ENCODE measurements at regions not wholly inside any gene's neighbourhood (a gene's known extent, or its start where the extent isn't known, plus 50 kb on each side); places are given as distances from the start of the nearest gene placed in this dataset.

- POLR2A ChIA-PET (ENCODE audit: low non-redundant PET): no interaction called here
- TF ChIP-seq, protein P1, sequence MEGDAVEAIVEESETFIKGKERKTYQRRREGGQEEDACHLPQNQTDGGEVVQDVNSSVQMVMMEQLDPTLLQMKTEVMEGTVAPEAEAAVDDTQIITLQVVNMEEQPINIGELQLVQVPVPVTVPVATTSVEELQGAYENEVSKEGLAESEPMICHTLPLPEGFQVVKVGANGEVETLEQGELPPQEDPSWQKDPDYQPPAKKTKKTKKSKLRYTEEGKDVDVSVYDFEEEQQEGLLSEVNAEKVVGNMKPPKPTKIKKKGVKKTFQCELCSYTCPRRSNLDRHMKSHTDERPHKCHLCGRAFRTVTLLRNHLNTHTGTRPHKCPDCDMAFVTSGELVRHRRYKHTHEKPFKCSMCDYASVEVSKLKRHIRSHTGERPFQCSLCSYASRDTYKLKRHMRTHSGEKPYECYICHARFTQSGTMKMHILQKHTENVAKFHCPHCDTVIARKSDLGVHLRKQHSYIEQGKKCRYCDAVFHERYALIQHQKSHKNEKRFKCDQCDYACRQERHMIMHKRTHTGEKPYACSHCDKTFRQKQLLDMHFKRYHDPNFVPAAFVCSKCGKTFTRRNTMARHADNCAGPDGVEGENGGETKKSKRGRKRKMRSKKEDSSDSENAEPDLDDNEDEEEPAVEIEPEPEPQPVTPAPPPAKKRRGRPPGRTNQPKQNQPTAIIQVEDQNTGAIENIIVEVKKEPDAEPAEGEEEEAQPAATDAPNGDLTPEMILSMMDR (conservative IDR thresholded peaks at IDR 0.05; ENCODE audit: low read depth): no peak
- DNase-seq (ENCODE audit: low spot score): no peak
- H3K27ac ChIP-seq: no peak overlapping the region
- CTCF ChIA-PET: no interaction called here
Observed at GRCh38 chr3:63026722-63027121, 151.5 kb upstream of the CADPS start.

DNA sequence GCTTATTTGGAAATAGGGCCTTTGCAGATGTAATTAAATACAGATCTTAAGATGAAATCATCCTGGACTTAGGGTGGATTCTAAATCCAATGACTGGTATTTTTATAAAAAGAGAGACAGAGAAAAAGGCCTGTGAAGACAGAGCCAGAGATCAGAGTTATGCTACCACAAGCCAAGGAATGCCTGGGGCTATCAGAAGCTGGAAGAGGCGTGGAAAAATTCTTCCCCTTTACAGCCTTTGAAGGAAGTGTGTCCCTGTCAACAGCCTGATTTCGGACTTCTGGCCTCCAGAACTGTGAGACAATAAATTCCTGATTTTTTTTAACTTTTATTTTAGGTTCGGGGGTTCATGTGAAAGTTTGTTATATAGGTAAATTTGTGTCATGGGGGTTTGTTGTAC, 154.1 kb upstream of the CADPS start:
- TF ChIP-seq, protein P1 (conservative IDR thresholded peaks at IDR 0.05; ENCODE audit: low read depth): no peak
- CTCF ChIA-PET: interaction anchor here (0.7 kb wide), 1 partner anchor 648 kb away, joined by 3 read pairs; no protein-coding TSS in a partner anchor
- no peak for DNase-seq (ENCODE audit: low spot score)
- H3K27ac ChIP-seq: no peak overlapping the region
- POLR2A ChIA-PET (ENCODE audit: low non-redundant PET): no interaction called here

GRCh38 chr3:63029921-63030320, 154.7 kb upstream of the CADPS start:
- no peak for DNase-seq (ENCODE audit: low spot score)
- H3K27ac ChIP-seq: no peak overlapping the region
- TF ChIP-seq, protein P1 (conservative IDR thresholded peaks at IDR 0.05; ENCODE audit: low read depth): no peak
- ChIA-PET CTCF (no interaction called here), POLR2A (ENCODE audit: low non-redundant PET) (no interaction called here)

DNA sequence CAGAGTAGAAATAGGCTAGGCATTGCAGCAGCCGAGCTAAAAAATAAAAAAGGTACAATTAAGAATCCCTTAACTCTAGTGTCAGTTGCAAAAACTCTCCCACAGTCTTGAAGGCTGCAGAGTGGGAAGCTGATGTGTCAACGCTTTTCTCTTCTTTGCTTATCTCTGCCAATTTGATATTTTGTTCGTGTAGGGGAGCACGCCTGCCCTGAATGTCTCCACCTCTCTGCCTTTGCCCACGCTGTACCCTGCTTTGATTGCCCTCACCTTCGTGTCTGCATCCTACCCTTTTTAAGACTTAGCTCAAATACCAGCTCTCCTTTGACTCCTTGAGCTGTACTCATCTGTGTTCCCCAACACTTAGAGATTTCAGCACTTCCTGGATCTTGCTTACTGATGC, 155.4 kb upstream of the CADPS start:
- CTCF ChIA-PET: no interaction called here
- POLR2A ChIA-PET (ENCODE audit: low non-redundant PET): no interaction called here

GRCh38 chr3:63032881-63033280, 157.7 kb upstream of the CADPS start:
- CTCF ChIA-PET: no interaction called here
- H3K27ac ChIP-seq: no peak overlapping the region
- TF ChIP-seq, protein P1 (conservative IDR thresholded peaks at IDR 0.05; ENCODE audit: low read depth): no peak
- no peak for DNase-seq (ENCODE audit: low spot score)
- POLR2A ChIA-PET (ENCODE audit: low non-redundant PET): no interaction called here

More for the DNA sequence above, 155.4 kb upstream of the CADPS start:
- H3K27ac ChIP-seq: no peak overlapping the region
- DNase-seq (ENCODE audit: low spot score): no peak
- TF ChIP-seq, protein P1 (conservative IDR thresholded peaks at IDR 0.05; ENCODE audit: low read depth): no peak

DNA sequence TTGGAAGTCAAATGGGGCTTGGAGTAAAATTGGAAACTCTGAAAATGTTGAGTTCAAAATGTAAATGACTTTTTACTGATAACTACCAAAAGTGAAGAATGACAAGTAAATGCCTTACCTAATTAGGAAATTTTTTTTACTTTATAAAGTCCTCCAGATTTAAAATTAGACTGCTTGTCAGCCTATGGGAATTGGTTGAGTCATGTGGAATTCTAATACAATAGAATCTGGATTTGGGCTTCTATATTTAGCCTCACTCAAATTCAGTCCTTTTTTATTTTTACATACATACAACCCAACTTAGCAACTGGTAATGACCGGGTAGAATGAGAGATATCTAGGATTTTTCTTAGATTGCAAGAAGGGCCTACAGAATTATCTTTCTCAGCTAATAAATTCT, 158.9 kb upstream of the CADPS start:
- POLR2A ChIA-PET (ENCODE audit: low non-redundant PET): no interaction called here
- TF ChIP-seq, protein P1 (conservative IDR thresholded peaks at IDR 0.05; ENCODE audit: low read depth): no peak
- CTCF ChIA-PET: no interaction called here
- DNase-seq (ENCODE audit: low spot score): no peak
- no peak overlapping the region for H3K27ac ChIP-seq

DNA sequence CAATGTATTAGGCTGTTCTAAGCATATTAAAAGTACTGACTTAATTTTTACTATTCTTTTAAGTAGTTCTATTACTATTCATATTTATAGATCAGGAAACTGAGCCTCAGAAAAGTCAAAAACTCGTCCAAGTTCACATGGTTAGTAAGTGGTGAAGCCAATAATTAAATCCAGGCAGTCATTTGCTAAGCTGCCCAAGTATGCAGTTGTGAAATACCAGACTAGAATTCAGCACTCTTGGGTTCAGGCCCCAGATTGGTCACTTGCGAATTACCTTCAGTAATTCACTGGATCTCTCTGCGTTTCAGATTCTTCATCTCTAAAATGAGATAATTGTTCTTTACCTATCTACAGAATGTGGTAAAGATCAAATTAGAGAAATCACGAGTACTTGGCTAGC, 161.9 kb upstream of the CADPS start:
- POLR2A ChIA-PET (ENCODE audit: low non-redundant PET): no interaction called here
- DNase-seq (ENCODE audit: low spot score): no peak
- no peak overlapping the region for H3K27ac ChIP-seq
- TF ChIP-seq, protein P1 (conservative IDR thresholded peaks at IDR 0.05; ENCODE audit: low read depth): no peak
- CTCF ChIA-PET: no interaction called here

All from RWPE1 (cell line).